ENCODE measurements at regions not wholly inside any gene's neighbourhood (a gene's known extent, or its start where the extent isn't known, plus 50 kb on each side); places are given as distances from the start of the nearest gene placed in this dataset.

DNA sequence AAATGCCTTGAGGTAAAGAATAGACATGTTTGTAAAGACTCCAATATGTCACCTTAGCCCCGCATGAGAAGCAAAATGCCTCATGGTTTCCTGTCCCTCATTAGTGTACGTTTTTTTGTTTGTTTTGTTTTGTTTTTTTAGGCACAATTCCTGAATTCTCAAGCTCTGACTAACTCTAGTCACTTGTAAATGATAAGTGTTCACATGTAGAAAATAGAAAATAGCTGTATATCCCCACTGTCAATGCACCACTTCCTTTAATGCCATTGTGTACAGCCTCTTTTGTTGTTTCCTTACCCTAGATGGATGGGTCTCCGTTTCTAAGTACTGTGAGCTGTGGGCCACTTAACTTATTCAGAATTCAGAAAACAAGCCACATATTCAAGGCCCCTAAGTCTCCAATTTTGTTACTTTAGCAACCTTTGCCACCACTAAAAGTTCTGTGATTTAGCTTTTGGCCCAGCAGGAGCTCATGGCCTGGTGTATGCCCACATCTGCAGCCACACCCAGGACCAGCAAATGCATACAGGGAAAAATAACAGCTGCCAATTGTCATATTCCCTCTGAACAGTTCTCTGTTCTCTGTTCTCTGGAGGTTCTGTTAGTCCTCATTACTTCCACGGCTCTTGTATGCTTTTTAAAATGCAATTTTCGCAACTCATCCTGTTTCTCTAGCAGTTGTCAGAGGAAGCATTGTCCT is 655.5 kb downstream of the GBE1 start:
- Mint-ChIP-seq H3K4me1 (ENCODE audit: unreplicated experiment) (no peaks in the 10 kb centered on the region), H3K27me3 (no peaks in the 10 kb centered on the region), H3K27ac (no peak overlapping the region), H3K9me3 (no peaks in the 10 kb centered on the region), H3K4me3 (no peak overlapping the region), H3K36me3 (no peaks in the 10 kb centered on the region)
- DNase-seq (ENCODE audit: extremely low spot score, unreplicated experiment) = no peak
- TF ChIP-seq, protein P1, sequence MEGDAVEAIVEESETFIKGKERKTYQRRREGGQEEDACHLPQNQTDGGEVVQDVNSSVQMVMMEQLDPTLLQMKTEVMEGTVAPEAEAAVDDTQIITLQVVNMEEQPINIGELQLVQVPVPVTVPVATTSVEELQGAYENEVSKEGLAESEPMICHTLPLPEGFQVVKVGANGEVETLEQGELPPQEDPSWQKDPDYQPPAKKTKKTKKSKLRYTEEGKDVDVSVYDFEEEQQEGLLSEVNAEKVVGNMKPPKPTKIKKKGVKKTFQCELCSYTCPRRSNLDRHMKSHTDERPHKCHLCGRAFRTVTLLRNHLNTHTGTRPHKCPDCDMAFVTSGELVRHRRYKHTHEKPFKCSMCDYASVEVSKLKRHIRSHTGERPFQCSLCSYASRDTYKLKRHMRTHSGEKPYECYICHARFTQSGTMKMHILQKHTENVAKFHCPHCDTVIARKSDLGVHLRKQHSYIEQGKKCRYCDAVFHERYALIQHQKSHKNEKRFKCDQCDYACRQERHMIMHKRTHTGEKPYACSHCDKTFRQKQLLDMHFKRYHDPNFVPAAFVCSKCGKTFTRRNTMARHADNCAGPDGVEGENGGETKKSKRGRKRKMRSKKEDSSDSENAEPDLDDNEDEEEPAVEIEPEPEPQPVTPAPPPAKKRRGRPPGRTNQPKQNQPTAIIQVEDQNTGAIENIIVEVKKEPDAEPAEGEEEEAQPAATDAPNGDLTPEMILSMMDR (conservative IDR thresholded peaks at IDR 0.05) = no peak

DNA sequence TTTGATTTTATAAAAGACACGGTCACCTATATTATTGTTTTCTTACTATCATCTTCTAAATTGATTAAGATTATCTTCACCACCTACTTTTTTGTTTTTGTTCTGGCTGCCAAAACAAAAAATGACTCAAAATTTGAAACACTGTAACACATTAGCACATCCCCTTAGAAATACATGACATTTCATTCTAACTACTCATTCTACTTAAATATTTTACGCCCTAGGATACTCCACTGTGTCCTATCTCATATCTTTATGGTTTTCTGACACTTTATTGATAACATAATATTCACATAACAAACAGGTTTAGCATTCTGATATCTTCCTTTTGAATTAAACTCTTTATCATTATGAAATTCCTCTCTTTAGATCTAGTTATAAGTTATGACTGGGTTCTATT is 656.2 kb downstream of the GBE1 start:
- TF ChIP-seq, protein P1 (conservative IDR thresholded peaks at IDR 0.05) = no peak
- no peaks in the 10 kb centered on the region for H3K4me1 Mint-ChIP-seq (ENCODE audit: unreplicated experiment)
- no peak for DNase-seq (ENCODE audit: extremely low spot score, unreplicated experiment)
- no peaks in the 10 kb centered on the region for H3K36me3 Mint-ChIP-seq
- H3K27me3 Mint-ChIP-seq = no peaks in the 10 kb centered on the region
- H3K27ac Mint-ChIP-seq = no peak overlapping the region
- H3K4me3 Mint-ChIP-seq = no peak overlapping the region
- no peaks in the 10 kb centered on the region for H3K9me3 Mint-ChIP-seq

DNA sequence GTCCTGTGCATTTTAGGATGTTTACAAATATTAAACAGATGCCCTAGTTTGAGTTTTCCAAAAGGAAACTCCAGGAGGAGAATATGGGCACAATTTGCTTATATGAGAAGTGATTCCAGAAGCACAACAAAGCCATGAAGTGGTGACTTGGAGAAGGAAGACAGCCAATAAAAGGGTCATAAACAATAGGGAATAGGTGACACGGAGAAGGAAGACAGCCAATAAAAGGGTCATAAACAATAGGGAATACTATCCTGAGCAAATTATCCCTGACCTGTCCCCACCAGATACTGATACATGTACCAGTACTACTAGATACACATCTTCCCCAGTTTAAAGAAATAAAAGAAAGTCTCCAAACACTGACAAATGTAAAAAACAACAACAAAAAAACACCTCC is 663.6 kb downstream of the GBE1 start:
- Mint-ChIP-seq H3K4me1 (ENCODE audit: unreplicated experiment) (no peaks in the 10 kb centered on the region), H3K9me3 (no peaks in the 10 kb centered on the region), H3K27me3 (no peaks in the 10 kb centered on the region), H3K4me3 (no peak overlapping the region), H3K27ac (no peak overlapping the region), H3K36me3 (no peaks in the 10 kb centered on the region)
- TF ChIP-seq, protein P1 (conservative IDR thresholded peaks at IDR 0.05) = no peak
- DNase-seq (ENCODE audit: extremely low spot score, unreplicated experiment) = no peak

DNA sequence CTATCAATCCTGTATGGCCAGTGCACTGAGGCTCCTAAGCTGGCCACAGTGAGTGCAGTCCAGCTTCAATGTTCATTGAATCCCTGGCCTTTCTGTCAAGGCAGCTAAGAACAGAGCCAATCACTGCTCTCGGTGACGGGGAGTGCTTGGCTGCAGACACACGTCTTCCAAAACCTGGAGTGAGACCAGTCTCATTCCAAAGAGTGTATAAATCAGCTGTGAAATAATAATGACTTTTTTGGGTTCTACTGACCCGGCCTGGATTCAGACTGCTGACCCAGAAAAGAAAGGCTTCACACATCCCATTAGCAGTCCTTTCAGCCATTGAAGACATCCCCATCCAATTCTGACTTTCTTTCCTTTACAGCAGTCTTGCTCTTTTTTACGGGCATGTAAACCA is 665.5 kb downstream of the GBE1 start:
- no peaks in the 10 kb centered on the region for H3K9me3 Mint-ChIP-seq
- H3K36me3 Mint-ChIP-seq = no peaks in the 10 kb centered on the region
- DNase-seq (ENCODE audit: extremely low spot score, unreplicated experiment) = no peak
- TF ChIP-seq, protein P1 (conservative IDR thresholded peaks at IDR 0.05) = no peak
- no peak overlapping the region for H3K4me3 Mint-ChIP-seq
- H3K4me1 Mint-ChIP-seq (ENCODE audit: unreplicated experiment) = no peaks in the 10 kb centered on the region
- no peaks in the 10 kb centered on the region for H3K27me3 Mint-ChIP-seq
- no peak overlapping the region for H3K27ac Mint-ChIP-seq

DNA sequence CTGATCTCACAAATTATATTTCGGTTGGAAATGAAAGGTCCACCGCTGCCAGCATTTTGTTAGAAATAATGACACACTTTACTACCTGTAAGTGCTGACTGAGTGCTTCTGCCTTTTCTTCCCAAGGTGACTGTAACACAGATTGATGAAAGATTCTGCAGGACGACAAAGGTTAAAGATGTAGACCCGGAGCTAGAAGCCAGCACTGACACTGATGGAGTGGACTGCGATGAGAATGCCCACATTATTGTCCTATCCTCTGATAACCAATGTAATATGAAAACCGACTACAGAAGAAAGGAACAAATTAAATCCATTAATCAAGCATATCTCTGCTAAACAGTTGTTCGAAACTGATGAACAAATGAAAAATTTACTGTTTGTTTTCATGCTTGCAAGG is 666.5 kb downstream of the GBE1 start:
- Mint-ChIP-seq H3K4me1 (ENCODE audit: unreplicated experiment) (no peaks in the 10 kb centered on the region), H3K36me3 (no peaks in the 10 kb centered on the region), H3K9me3 (no peaks in the 10 kb centered on the region), H3K27ac (no peak overlapping the region), H3K4me3 (no peak overlapping the region), H3K27me3 (no peaks in the 10 kb centered on the region)
- TF ChIP-seq, protein P1 (conservative IDR thresholded peaks at IDR 0.05) = no peak
- DNase-seq (ENCODE audit: extremely low spot score, unreplicated experiment) = no peak

DNA sequence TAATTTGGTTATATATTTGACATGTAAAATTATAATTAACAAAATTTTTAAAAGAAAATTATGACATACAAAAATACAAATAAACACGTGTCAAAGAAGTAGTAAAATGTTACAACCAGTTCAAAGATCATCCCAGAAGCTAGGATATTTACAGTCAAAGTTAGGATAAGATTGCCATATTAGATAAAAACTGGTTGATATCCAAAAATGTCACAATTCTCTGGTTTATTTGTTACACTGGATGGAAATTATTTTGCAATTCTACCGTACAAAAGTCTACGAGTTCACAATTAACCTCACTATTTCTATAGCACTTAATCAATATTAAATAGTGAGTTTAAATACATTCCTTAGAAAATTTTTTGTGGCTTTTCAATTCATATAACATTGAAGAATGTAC is 673.8 kb downstream of the GBE1 start:
- Mint-ChIP-seq H3K27me3 (no peaks in the 10 kb centered on the region), H3K4me1 (ENCODE audit: unreplicated experiment) (no peaks in the 10 kb centered on the region), H3K36me3 (no peaks in the 10 kb centered on the region), H3K9me3 (no peaks in the 10 kb centered on the region), H3K27ac (no peak overlapping the region), H3K4me3 (no peak overlapping the region)
- TF ChIP-seq, protein P1 (conservative IDR thresholded peaks at IDR 0.05) = no peak
- DNase-seq (ENCODE audit: extremely low spot score, unreplicated experiment) = no peak
